ENCODE measurements at regions not wholly inside any gene's neighbourhood (a gene's known extent, or its start where the extent isn't known, plus 50 kb on each side); places are given as distances from the start of the nearest gene placed in this dataset.

- DNase-seq, result no peak
Measured at GRCh38 chr4:31998807-31999206, 1278.6 kb downstream of the PCDH7 start.

GRCh38 chr4:31999848-32000247 is 1279.7 kb downstream of the PCDH7 start:
- DNase-seq, result no peak

GRCh38 chr4:32000846-32001488 is 1280.8 kb downstream of the PCDH7 start:
- no peak for DNase-seq

- DNase-seq, result no peak
Measured at GRCh38 chr4:32002037-32002747, 1282.0 kb downstream of the PCDH7 start.

- no peak for DNase-seq
Measured at GRCh38 chr4:32003548-32003947, 1283.4 kb downstream of the PCDH7 start.

- no peak for DNase-seq
Measured at GRCh38 chr4:32010221-32010620, 1290.1 kb downstream of the PCDH7 start.

- DNase-seq, result no peak
Measured at GRCh38 chr4:32022071-32022470, 1301.9 kb downstream of the PCDH7 start.

- DNase-seq, result no peak
Measured at GRCh38 chr4:32025851-32026459, 1305.8 kb downstream of the PCDH7 start.

- no peak for DNase-seq
Measured at GRCh38 chr4:32030406-32030805, 1310.2 kb downstream of the PCDH7 start.

GRCh38 chr4:32031026-32031425 is 1310.9 kb downstream of the PCDH7 start:
- DNase-seq, result no peak

GRCh38 chr4:32032136-32032672 is 1312.0 kb downstream of the PCDH7 start:
- DNase-seq, result no peak

- DNase-seq, result no peak
Measured at GRCh38 chr4:32037399-32037798, 1317.2 kb downstream of the PCDH7 start.

GRCh38 chr4:32042486-32043247 is 1322.5 kb downstream of the PCDH7 start:
- no peak for DNase-seq

- no peak for DNase-seq
Measured at GRCh38 chr4:32043248-32043633, 1323.1 kb downstream of the PCDH7 start.

GRCh38 chr4:32061916-32062315 is 1341.7 kb downstream of the PCDH7 start:
- DNase-seq, result no peak

GRCh38 chr4:32073542-32073941 is 1353.4 kb downstream of the PCDH7 start:
- no peak for DNase-seq

- DNase-seq, result no peak
Measured at GRCh38 chr4:32087211-32087610, 1367.0 kb downstream of the PCDH7 start.

- DNase-seq, result no peak
Measured at GRCh38 chr4:32094987-32095386, 1374.8 kb downstream of the PCDH7 start.

GRCh38 chr4:32102896-32103295 is 1382.7 kb downstream of the PCDH7 start:
- DNase-seq, result no peak

- DNase-seq, result no peak
Measured at GRCh38 chr4:32106767-32107166, 1386.6 kb downstream of the PCDH7 start.

- DNase-seq, result no peak
Measured at GRCh38 chr4:32112891-32113290, 1392.7 kb downstream of the PCDH7 start.

GRCh38 chr4:32117693-32118092 is 1397.5 kb downstream of the PCDH7 start:
- DNase-seq, result no peak

GRCh38 chr4:32119907-32120306 is 1399.7 kb downstream of the PCDH7 start:
- DNase-seq, result no peak

Measured in NCI-H1436 treated with DMSO at 0.1 percent for 48 hours (cell line).